Body of pancreas (tissue), 4 donors: ENCODE measurements at regions not wholly inside any gene's neighbourhood (a gene's known extent, or its start where the extent isn't known, plus 50 kb on each side); places are given as distances from the start of the nearest gene placed in this dataset.

Source experiments
- ATAC-seq: fragments of 150-250 bp; one replicate; pipeline ENCODE4 v1.9.1; 2016
- DNase-seq, 4 donors: peaks; one replicate each; pipeline ENCODE4 v3.0.0-alpha.2; 2019
- H3K27ac ChIP-seq, 4 donors: fragments of 200-600 bp; sonication (generic); 1 replicate in 3 of 4; 2 replicates in 1 of 4; pipeline versions ENCODE4 v1.5.1 to v1.6.1; 2016 to 2019; ENCODE audit warnings: mild to moderate bottlenecking in 1 of 4, mixed read lengths in 1 of 4, moderate library complexity in 1 of 4
- H3K27me3 ChIP-seq, 2 donors: fragments of 200-600 bp; sonication (generic); one replicate each; pipeline ENCODE4 v1.6.0; 2016; ENCODE audit warnings: mild to moderate bottlenecking in 1 of 2
- H3K36me3 ChIP-seq, 2 donors: fragments of 200-600 bp; sonication (generic); replicated peaks in 1 of 2; 2 replicates each; pipeline ENCODE4 v1.5.1; 2016; ENCODE audit warnings: low read depth in 2 of 2; ENCODE audit not compliant: insufficient read depth in 1 of 2
- H3K4me1 ChIP-seq: fragments of 200-600 bp; sonication (generic); one replicate; pipeline ENCODE4 v1.6.0; 2016
- H3K4me3 ChIP-seq, 2 donors: fragments of 200-600 bp; sonication (generic); 1 replicate in 1 of 2; 2 replicates in 1 of 2; pipeline ENCODE4 v1.5.1; 2016 to 2019
- H3K9me3 ChIP-seq, 3 donors: fragments of 200-600 bp; sonication (generic); 1 replicate in 2 of 3; 2 replicates in 1 of 3; pipeline ENCODE4 v1.5.1; 2016
- CTCF ChIP-seq, 7 experiments: fragments of 450-650 bp in 4 of 7; fragments of 200-600 bp in 3 of 7; sonication (generic) in 3 of 7; IDR thresholded peaks; one replicate each; pipeline ENCODE4 v1.5.1; 2016 to 2019; ENCODE audit warnings: antibody characterized with exemption in 7 of 7
- POLR2A ChIP-seq, 3 donors: fragments of 450-650 bp; IDR thresholded peaks; one replicate each; pipeline ENCODE4 v1.6.1; 2016; ENCODE audit warnings: antibody characterized with exemption in 3 of 3, mild to moderate bottlenecking in 2 of 3
- WGBS, 2 donors: methylation state at CpG; one replicate each; pipeline ENCODE4 v1.1.5; 2017; 5-methylcytosine and 5-hydroxymethylcytosine counted together
- intact Hi-C: fragments of 100-400 bp; cut with DNase I; formaldehyde crosslinking; loops from one replicate; pipeline ENCODE4 v1.15.1; 2023

DNA sequence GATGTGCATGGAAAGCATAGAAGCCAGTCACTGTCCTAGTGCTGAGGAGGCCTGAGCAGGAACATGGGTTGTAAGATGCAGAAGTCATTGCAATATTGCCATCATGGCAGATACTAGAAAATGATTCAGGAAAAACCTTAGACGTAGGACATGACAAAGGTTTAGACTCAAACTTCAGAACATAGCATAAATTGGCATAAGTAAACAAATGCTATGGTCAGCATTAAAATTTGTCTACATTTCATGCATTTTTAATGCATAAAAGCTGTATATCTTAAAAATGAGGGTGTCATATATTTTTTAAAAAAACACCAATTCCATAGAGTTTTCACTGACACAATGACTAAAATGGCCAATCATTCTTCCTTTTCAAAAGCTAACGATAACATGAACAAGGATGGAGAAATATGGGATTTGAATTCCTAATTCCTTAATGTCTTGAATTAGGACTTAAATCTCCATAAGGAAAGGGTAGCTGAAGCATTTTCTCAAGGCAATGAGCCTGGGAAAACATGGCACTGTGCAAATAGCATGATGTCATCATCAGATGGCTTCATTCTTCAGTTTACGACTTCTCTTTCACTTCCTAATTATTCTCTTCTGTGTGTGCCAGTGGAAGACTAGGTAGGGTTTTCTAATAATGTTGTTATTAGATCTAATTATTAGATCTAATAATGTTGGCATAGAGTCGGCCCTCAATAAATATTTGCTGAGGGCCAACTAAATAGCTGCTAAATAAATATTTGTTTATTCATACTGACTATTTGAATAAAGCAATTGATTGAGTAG is 125.1 kb upstream of the FRG1 start:
- no peak for ATAC-seq
- 62 to 64% methylated on average over 4 of the region's 4 CpGs for WGBS, 2 donors
- TF ChIP-seq POLR2A (IDR thresholded peaks at IDR 0.05) (no peak), CTCF (IDR thresholded peaks at IDR 0.05) (no peak)

GRCh38 chr4:189822326-189822725 is 118.3 kb upstream of the FRG1 start:
- DNase-seq (no peak), ATAC-seq (no peak)
- Histone ChIP-seq H3K36me3 (no peaks in the 10 kb centered on the region), H3K9me3 (no peaks in the 10 kb centered on the region), H3K27ac (no peak overlapping the region), H3K4me3 (no peak overlapping the region), H3K27me3 (no peaks in the 10 kb centered on the region), H3K4me1 (no peaks in the 10 kb centered on the region)
- intact Hi-C loops, result no loop called here
- no peak for TF ChIP-seq POLR2A (IDR thresholded peaks at IDR 0.05)
- no peak for TF ChIP-seq CTCF (IDR thresholded peaks at IDR 0.05)
- 87 to 91% methylated on average over 3 of the region's 3 CpGs for WGBS, 2 donors

More for the DNA sequence above, 125.1 kb upstream of the FRG1 start:
- no peaks in the 10 kb centered on the region for H3K9me3 ChIP-seq
- no peak overlapping the region for H3K27ac ChIP-seq
- no peaks in the 10 kb centered on the region for H3K27me3 ChIP-seq
- no peaks in the 10 kb centered on the region for H3K4me1 ChIP-seq
- H3K36me3 ChIP-seq, result no peaks in the 10 kb centered on the region
- intact Hi-C loops, result no loop called here
- H3K4me3 ChIP-seq, result no peak overlapping the region
- peak in 1 of 4 donors; percentile 19 for DNase-seq

DNA sequence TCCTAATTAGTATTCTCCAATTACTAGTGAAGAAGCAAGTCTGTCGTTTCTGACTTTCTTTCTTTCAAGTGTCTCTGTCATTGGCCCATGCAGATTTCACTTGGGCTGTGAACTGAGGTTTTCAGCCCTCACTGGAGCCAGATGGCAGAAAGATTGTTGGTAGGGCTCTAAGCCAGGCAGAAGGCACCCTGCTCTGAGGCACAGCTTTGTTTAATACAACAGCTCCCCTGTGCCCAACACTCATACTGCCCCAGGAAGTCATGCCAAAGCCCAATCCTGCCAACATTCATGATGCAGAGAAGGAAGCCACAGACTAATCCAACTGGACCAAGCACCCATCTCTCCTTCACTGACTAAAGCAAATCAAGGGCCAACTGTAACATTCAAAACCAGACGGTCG is 117.1 kb upstream of the FRG1 start:
- ATAC-seq (no peak), DNase-seq (no peak)
- intact Hi-C loops, result no loop called here
- Histone ChIP-seq H3K27me3 (no peaks in the 10 kb centered on the region), H3K27ac (no peak overlapping the region), H3K4me3 (no peak overlapping the region), H3K4me1 (no peaks in the 10 kb centered on the region), H3K36me3 (no peaks in the 10 kb centered on the region), H3K9me3 (no peaks in the 10 kb centered on the region)
- 78 to 81% methylated on average over 3 of the region's 3 CpGs for WGBS, 2 donors
- TF ChIP-seq CTCF (IDR thresholded peaks at IDR 0.05) (no peak), POLR2A (IDR thresholded peaks at IDR 0.05) (no peak)

GRCh38 chr4:189825466-189825865 is 115.2 kb upstream of the FRG1 start:
- no peak overlapping the region for H3K27ac ChIP-seq
- intact Hi-C loops, result no loop called here
- DNase-seq, result no peak
- TF ChIP-seq CTCF (IDR thresholded peaks at IDR 0.05) (no peak), POLR2A (IDR thresholded peaks at IDR 0.05) (no peak)
- H3K9me3 ChIP-seq, result no peaks in the 10 kb centered on the region
- no peak for ATAC-seq
- no peak overlapping the region for H3K4me3 ChIP-seq
- no peaks in the 10 kb centered on the region for H3K27me3 ChIP-seq
- 64 to 85% methylated on average over 4 of the region's 4 CpGs for WGBS, 2 donors
- no peaks in the 10 kb centered on the region for H3K36me3 ChIP-seq
- no peaks in the 10 kb centered on the region for H3K4me1 ChIP-seq

DNA sequence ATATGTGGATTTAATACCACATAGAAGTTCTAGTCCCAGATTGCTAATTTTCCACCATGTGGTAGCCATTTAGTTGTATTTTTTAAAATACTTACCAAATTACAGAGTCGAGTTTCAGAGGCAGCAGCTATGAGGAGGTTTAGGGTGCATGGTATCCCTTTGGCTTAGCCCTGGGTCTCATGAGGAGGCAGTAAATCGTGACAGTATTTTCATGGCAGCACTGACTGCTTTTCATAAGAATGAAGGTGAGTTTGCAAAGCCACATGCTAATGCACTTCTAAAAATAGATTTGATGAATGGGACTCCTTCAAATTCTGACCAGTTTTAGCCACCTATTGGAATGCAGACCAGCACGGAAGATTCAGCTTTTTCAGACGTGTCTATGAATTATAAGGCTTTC is 114.0 kb upstream of the FRG1 start:
- DNase-seq, result no peak
- intact Hi-C loops, result no loop called here
- no peak for TF ChIP-seq POLR2A (IDR thresholded peaks at IDR 0.05)
- no peak for TF ChIP-seq CTCF (IDR thresholded peaks at IDR 0.05)
- H3K4me3 ChIP-seq, result no peak overlapping the region
- H3K4me1 ChIP-seq, result no peaks in the 10 kb centered on the region
- H3K9me3 ChIP-seq, result no peaks in the 10 kb centered on the region
- no peaks in the 10 kb centered on the region for H3K27me3 ChIP-seq
- 56% methylated on average over 4 of the region's 4 CpGs for WGBS, 2 donors
- no peak overlapping the region for H3K27ac ChIP-seq
- no peak for ATAC-seq
- H3K36me3 ChIP-seq, result no peaks in the 10 kb centered on the region
